NCI-H1417 treated with DMSO at 0.1 percent for 48 hours (cell line): ENCODE measurements at regions not wholly inside any gene's neighbourhood (a gene's known extent, or its start where the extent isn't known, plus 50 kb on each side); places are given as distances from the start of the nearest gene placed in this dataset.

Experiments used
- DNase-seq: peaks from one replicate; lab custom pipeline; 2025; lab: John Stamatoyannopoulos, UW

DNA sequence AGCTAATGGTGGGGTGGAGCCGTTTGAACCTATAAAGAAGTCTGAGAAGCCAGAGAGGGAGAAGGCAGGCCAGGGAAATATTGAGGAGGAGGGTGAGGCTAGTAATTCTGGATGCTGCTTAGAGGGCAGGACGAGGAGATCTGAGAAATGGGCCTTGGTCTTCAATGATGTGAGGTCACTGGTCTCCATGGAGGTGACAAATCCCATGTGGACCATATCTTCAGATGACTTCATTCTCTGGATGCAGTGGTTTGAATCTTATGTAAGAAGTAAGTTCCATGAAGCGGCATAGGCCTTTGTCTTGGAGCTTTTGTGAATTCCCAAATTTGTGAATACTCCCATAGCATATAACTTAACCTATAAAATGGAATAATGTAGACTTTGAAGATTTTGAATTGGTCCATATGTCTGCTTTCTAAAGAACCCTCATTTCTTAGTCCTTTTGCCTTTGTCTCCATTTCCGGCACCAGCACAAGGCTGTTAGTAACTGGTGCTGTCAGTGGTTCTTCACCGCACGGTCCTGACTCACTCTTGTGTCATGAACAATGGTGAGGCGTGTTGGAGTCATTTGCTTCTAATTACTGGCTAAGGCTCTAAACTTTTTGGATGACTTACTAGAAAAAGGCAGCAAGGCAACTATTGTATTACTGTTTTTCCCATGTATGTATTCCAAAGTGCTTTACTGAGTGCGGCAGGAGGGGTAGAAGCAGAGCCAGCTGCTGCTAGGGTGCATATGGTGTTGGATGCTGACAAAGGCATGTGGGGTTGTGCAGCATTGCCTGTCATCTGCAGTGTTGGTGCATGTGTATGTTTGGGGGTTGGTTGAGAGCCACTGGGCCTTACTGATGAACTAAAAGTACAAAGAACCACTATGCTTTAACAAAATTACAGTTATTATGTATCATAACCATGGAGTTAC lies 279.3 kb upstream of the C2CD4B start:
- DNase-seq = no peak

DNA sequence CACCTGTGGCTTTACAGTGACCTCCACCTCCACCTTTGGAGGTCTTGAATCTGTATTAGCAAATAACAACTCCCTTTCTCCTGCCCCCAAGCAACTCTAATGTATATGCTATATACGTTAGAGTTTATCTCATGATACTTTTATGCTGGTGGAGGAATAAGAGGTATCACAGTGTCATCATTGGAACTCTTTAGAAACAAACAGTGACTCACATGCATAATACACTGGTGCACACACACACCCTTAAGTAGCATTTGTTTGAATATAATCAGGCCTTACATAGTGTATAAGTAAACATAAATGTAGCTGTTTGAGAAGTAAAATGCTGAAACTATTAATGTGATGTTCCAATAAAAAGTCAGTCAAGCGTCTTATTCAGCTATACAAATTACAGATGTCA lies 280.2 kb upstream of the C2CD4B start:
- no peak for DNase-seq

DNA sequence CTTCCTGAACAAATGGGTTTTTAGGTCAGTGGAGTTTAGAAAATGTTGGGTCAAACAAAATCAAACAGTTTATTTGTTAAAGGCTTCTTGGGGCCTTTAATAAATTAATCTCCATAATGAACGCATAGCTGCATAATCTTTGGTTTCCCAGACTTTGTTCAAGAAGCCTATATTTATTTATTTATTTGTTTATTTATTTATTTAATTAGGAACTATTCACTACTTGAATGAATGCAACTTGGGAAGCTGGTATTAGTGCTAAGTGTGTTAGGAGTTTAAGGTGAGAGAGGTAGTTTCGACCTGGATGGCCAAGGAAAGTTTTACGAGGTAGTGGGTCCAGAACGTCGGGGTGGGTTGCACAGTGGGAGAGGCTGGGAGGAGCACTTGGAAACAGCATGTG lies 281.9 kb upstream of the C2CD4B start:
- no peak for DNase-seq

DNA sequence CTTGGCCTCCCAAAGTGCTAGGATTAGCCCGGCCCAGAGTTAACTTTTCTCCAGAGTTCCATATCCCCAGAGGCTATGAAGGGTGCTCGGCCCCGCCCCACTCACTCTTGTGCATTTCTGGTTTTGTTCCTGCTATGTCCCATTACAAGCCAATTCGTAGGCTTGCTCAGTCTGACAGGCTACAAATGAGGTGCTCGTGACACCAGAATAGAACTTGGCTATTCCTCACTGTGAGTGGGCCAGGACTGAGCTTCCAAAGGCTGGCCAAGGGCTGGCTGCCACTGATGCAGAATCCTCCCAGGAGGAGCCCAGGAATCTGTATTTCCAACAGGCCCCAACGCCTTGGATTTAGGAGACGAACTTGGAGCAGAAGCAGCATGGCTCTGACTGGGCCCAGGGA lies 282.7 kb upstream of the C2CD4B start:
- DNase-seq = no peak

DNA sequence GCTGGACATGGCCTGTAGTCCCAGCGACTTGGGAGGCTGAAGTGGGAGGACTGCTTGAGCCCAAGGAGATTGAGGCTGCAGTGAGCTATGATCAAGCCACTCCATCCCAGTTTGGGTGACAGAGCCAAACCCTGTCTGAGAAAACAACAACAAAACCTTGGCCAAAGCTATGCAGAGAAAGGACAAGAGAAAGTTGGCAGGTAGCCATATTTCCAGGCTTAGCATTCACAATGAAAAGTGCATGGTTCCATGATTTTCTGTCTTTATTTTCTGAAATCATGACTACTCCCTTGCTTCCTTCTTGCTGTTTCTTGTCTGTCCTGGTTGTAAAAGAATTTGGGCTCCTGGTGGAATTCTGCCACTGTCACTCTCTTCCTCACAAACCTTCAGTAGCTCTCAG lies 284.6 kb upstream of the C2CD4B start:
- DNase-seq = no peak

DNA sequence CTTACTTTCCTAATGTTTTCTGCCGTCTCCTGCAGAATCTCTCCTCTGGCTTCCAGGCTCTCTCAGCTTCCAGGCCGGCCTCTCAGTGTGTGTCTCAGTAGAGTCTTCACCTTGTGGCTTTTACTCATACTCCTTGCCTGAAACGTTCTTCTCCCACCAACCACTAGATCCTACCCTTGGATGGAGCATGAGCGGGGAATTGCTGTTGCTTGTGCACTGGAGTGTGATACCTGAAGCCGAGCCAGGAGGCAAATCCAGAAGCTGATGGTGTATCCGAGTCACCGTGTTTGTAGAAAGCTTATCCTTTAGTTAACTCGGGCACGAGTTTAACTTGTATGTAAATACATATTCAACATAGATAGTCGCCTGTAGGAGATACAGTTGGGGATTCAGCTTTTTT lies 285.0 kb upstream of the C2CD4B start:
- no peak for DNase-seq

DNA sequence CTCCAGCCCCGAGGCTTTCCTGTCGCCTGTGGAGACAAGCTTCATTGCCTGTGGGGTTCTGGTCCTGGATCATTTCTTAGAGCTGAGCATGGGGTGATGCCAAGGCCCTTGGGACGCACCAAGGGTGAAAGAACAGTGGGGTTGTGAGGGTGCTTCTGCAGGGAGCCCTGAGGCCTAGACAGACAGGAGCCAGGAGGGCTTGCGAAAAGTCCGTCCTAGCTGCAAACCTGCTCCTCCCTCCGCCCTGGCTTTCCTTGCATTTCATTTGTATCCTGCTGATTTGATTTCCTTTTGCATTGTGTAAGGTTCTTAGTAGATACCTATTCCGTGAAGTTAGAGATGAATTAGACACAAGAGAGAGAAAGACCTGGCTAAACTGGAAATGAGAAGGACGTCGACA lies 286.9 kb upstream of the C2CD4B start:
- no peak for DNase-seq

DNA sequence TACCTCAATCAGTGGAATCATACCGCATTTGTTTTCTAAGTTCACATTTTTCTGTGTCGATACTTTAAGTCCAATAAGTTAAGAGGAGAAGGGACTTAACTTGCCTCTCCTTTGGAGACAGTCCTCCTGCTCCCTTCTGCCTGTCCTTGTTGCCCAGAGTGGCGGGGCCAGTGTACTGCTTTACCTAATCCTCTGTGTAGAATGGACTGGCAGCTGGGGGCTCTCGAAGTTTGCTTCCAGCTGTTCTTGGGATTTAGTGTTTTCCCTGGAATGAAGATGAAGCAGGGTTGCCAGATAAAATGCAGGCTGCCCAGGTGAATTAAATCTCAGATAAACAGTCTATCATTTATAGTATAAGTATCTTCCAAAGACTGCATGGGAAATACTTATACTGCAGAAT lies 287.6 kb upstream of the C2CD4B start:
- DNase-seq = no peak

DNA sequence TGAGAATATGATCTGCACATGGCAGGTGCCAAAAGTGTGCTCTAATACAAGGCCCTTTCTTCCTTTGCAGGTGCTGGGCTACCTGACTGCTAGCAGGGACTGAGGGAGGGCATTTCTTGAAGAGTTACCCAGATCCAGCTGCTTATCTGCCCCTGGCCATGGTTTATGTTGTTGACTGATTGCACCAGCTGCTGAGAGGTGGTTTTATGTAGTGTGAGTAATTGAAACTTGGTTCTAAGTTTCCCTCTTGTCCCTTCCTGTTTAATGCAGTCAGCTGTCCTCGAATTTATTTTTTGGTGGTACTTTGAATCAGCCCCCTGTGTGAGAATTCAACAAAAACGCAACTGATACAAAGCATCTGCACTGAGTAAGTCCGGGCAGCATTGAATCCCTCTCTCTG lies 288.3 kb upstream of the C2CD4B start:
- no peak for DNase-seq

DNA sequence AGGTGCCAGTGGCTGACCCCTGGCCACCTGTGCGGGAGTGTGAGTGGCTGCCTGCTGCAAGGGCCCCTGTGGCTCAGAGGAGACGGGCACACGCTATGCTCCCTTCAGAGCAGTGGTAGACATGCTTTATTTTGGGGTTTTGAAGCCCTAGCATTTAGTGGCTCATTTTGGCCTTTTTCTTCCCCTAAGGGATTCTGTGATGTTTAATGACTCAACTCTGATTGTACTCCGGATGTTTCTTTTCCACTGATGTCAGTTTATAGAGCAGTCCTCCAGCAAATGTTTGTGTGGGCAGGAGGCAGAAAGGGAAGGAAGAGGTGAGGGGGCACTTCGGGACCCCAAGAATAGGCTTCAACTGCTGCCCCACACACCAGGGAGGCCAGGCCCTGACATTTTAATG lies 288.9 kb upstream of the C2CD4B start:
- DNase-seq = no peak

DNA sequence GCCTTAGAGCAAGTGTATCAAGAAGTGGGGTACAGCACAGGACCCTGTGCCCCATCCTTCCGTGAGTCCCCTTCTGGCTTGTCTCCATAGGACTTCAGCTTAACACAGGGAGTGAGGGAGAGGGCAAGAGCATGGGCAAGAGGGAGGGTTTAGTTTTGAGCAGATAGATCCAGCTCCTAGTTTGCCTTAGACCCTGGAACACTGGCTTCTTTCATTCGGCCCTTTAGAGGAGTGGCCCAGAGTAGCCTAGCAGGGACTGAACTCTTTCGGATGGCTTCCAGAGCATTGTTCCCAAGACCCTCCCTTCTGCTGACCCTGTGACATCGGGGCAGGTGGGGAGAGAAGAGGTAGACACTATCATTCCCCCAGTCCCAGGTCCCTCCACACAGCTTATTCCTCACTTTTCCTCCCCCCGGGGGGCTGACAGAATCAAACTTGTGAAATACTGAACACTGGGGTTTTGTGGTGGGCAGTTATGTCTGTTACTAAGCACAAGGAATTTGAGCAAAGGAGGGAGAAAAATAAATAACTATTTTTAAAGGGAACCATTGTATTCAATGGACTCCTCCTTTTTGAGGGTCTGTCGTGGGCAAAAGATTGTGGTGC lies 289.6 kb upstream of the C2CD4B start:
- DNase-seq = no peak

DNA sequence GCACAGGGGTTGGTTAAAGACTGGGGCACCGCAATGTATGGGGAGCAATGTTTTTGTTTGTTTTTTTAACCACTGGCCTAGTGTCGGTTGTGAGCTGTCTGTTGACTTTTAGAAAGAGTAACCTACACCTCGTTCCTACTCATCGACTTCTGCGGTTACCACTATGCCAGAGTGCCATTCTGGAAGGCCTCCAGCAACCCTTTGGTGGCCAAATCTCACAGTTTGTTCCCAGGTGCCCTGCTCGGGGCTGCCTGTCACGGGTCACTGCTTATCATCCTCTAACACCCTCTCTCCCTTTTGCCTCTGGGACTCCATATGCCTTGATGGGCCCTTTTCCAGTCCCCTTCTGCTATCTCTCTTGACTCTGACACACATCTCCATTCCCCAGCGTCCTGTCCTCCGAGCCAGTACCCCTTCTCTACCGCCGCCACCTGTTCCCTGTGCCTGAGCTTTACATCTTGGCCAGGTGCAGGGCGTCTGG lies 290.4 kb upstream of the C2CD4B start:
- no peak for DNase-seq

DNA sequence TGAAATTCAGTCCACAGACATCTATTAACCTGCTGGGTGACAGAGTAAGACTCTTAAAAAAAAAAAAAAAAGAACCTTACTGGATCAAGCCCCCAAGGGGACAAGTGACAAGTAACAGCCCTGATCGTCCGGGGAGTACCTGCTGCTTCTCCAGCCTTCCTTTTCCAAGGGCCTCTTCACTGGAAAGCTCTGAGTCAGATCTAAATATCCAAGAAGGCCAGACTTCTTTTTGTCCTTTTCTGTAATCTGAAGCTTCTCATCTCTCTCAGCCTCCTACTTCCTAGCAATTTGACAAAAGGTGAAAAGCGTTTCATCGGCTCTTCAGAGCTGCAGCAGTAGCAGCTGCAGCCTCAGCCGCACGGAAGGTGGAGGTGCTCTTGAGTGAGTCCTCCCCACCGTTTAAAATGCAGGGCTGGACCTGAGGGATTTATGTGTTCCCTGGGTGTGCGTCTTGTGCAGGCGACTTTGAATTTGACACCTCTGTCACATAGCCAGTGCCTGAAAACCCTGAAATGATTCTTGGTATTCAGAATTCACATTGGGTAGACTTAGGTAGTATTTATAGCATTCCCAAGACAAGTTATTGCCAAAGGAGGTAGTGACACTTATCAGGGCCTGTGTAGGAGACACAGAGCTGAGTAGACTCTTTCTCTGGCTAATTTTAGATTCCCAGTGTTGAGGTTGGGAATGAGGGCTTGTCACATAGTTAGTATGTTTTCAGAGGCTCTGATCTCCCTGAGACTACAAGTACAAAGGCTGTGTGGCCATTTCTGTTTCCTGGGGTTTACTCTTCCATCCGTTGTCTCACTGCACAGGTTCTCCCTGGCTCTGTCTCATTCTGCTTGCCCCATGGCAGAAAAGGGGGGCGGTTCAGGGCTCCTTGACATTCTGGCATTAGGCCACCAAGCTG lies 291.2 kb upstream of the C2CD4B start:
- DNase-seq = no peak

DNA sequence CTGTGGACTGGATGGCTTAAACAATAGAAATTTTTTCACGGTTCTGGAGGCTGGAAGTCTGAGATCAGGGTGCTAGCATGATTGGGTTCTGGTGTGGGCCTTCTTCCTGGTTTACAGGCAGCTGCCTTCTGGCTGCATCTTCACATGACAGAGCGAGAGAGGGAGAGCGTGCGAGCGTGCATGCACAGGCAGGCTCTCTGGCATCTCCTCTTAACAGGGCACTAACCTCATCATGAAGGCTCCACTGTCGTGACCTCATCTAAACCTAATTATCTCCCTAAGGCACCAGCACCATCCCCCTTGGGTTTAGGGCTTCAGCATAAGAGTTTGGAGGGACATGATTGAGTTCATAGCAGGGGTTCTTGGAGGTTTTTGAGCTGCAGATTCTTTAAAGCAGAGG lies 292.0 kb upstream of the C2CD4B start:
- no peak for DNase-seq

DNA sequence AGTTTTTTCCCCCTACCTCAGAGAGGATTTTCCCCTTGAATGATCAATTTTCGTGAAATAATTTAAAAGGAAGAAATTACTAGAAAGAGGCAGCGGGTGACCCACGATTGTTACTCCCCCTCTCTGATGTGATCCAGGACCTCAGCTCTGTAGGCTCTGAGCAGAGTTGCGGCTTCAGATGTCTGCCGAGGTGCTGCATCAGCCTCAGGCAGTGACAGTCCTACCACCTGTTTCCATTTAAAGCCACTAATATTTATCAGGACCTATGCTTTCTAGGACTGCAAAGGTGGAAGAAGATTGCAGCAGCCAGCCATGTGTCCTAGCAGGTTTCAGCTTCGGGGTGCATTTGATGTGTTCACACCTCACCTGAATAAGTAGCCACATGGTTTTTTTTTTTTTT lies 294.8 kb upstream of the C2CD4B start:
- DNase-seq = no peak

DNA sequence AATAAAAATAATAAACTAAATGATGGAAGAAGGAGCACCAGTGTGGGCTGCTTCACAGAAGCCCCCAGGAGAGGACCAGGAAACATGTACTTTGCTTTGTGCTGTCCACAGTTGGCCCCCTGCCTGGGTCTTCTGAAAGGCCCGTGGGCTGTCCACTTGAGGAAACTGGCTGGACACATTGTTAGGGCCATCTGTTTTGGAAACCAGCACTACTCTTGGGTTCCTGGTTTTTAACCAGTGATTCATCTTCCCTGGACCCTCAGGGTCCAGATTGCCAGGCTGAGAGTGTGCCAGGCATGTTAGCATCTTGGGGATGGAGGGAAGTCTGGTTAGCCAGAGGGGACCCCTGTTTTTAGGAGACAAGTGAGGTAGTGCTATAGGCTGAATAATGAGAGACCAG lies 297.2 kb upstream of the C2CD4B start:
- DNase-seq = no peak

DNA sequence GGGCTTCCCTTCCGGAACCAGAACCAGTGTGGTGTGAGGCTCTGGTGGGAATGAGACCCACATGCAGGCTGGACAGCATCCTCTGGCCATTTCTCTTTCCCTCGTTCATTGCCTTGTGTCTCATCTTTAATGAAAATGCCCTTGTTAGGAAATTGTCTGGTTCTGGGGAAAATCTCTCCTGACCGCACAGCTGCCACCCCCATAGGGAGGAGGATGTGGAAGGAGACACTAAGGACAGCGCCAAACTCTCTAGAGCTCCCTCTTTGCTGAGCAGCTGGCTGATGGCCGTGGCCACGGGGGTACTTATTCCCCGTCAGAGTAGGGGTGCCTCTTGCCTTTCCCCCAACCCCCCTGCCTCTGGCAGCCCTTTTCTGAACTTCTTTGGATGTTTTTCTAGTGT lies 297.6 kb upstream of the C2CD4B start:
- no peak for DNase-seq

DNA sequence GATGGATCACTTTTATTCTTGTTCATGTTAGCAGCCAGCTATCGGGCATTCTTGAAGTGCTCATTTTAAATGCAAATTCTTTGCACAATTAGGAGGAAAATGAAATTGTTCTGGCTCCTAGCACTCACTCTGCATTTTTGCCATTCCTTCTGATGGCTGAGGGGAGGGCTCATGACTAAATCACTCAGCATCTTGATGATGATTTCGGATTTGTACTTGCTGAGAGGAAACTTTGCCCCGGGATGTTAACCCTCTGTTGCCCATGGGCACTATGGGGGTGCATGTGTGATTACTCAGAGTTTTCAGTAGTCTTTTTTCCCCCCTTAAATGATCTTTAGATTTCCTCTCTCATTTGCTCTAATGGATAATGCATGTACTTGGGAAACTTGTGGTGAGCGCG lies 299.6 kb upstream of the C2CD4B start:
- DNase-seq = no peak

DNA sequence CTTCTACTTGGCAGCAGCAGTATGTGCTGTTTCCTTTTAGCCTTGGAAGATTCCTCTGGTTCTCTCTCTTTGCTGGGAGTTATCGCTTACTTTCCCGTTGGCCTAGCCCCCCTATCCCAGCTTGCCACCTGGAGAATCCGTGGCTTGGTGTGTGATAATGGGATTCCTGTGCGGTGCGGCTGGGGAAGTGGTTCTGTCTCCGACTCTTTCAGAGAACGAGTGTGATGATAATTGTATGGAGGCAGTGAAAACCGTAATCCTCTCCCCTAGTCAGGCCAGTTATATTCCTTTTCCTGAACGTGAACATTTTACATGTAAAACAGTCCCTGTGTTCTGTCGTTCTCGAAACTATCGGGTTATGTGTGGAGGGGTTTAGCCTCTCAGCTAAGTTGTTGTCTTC lies 300.1 kb upstream of the C2CD4B start:
- DNase-seq = no peak

DNA sequence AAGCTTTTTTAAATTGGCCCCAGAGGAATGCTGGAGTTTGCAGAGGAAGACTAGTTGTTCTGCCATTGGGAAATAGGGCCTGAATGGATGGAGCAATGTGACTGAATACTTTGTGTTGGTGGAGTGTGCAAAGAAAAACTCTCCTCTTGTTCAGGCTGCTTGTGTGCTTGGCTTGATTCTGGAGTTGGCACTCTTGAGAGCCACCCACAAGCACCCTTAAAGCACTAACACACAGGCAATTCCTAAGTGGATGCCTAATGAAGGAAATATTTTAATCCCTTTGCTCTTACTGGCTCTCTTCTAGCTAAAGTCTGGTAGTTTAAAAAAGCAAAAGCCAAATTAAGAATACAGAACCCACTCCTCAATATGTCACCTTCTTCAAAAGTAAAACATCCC lies 304.4 kb upstream of the C2CD4B start:
- no peak for DNase-seq

DNA sequence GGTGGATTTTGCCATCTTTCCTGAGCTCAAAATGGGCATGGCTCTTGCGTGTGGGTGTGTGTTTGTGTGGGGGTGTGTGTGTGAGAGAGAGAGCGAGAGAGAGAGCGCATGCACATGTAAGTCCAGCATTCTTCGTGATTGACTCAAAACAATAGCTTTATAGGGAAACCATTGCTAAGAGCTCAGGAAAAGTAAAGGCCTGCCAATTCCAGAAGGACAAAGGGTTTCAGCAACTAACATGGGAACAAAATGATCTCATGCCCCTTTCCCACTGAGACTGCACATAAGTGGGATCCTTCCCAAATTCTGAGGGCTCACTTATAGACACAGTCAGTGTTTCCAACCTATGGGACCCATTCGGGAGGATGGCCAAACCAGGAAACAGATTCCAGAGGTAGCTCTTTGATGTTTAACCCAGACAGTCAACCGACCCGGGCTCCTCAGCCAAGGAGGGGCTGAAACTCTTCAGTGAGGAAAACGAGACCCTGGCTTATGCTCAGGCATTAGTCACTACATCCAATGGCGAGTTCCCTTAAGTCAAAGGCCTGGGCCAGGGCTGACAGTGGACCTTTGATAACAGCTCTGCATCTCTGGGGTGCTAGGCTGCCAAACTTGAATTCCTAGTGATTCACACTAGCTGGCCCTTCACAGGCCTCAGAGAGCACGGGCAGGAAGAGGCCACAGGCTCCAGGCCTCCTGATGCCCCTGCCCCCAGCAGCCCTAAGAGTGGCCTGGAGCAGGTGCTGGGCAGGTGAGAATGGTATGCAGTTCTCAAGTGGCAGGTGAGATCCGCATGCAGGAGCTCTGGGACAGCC lies 305.0 kb upstream of the C2CD4B start:
- DNase-seq = no peak
